NCI-H82 treated with DMSO at 0.1 percent for 48 hours (cell line): ENCODE measurements at regions not wholly inside any gene's neighbourhood (a gene's known extent, or its start where the extent isn't known, plus 50 kb on each side); places are given as distances from the start of the nearest gene placed in this dataset.
"Not testable (repeated sequence)": the region's sequence is repeated elsewhere in the genome, so short reads cannot be mapped to it uniquely, and the experiment has no call there.

Experiments used
- DNase-seq: peaks from one replicate; lab custom pipeline; 2025; ENCODE audit not compliant: unreplicated experiment; lab: John Stamatoyannopoulos, UW

GRCh38 chr12:124126950-124127655, 154.1 kb downstream of the ZNF664 start:
- no peak for DNase-seq

GRCh38 chr12:124129132-124129531, 156.1 kb downstream of the ZNF664 start:
- DNase-seq = no peak

DNA sequence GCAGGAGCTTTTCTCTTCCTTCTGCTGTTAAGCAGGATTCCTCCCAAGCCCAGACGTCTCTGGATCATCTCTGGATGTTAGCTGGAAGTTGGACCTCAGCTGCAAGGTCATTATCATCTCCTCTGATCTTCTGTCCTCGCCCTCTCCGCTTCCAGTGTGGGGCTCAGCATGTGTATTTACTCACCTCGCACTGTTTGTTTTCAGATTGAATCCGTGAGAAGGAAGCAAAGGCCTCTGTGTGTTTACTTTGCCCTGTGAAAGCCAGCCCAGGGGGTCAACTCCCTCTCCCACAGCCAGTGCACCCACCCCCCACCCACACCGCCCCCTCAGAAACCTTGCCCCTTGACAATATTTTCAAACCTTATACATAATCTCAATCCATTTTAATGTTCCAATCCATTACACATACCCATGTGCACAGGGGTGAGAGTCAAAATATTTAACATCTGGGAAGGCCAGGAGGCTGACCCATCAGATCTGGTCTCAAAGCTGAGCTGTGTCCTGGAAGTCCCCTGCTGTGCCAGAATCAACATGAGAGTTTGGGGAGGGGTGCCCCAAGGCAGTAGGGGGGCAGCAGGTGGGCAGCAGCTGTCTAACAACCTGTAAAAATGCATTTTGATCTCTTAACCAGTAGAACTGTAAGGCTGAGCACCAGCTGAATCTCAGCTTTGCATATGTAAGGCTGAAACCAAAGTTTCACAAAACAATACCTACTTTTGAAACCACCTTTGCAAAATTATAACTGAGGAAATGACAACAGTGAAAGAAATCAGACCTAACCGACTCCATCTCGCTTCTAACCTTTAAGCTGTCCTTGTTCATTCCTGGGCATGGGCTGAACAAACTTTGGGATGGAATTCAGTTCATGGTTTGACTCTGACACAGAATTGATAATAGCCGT, 157.9 kb downstream of the ZNF664 start:
- DNase-seq = no peak

- no peak for DNase-seq
Observed at GRCh38 chr12:124131659-124132058, 158.6 kb downstream of the ZNF664 start.

GRCh38 chr12:124132530-124132929, 159.5 kb downstream of the ZNF664 start:
- DNase-seq = no peak

- DNase-seq = no peak
Observed at GRCh38 chr12:124136796-124137195, 158.1 kb upstream of the RFLNA start.

- DNase-seq = no peak
Observed at GRCh38 chr12:124140944-124141486, 153.9 kb upstream of the RFLNA start.

- not testable (repeated sequence) for DNase-seq
Observed at GRCh38 chr12:124141611-124142010, 153.3 kb upstream of the RFLNA start.

DNA sequence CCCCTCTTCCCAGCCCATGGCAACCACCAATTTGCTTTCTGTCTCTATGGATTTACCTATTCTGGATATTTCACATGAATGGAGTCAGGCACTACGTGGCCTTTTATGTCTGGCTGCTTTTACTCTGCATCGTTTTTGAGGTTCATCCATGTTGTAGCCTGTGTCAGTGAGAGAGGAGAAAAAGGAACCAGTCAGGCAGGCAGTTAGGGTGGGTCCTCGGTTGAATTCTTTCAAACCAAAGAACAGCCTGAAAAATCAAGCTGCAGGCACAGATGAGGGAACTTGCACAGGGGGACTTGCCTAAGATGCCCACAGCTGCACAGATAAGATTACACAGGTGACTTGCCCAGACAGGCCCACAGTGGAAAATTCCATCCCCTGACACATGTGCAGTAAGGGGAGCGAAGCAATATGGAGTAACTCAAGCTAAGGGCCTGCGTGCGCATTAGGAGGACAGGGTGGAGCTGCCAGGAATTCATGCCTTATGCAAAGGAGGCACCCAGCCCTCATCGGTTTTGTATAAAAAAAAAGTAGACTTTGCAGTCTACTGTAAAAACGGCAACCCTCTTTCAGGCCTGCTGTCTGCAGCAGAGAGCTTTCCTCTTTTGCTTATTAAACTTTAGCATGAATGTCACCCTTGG, 152.4 kb upstream of the RFLNA start:
- DNase-seq = no peak

- no peak for DNase-seq
Observed at GRCh38 chr12:124143726-124144125, 151.2 kb upstream of the RFLNA start.

- no peak for DNase-seq
Observed at GRCh38 chr12:124144531-124145194, 150.2 kb upstream of the RFLNA start.

DNA sequence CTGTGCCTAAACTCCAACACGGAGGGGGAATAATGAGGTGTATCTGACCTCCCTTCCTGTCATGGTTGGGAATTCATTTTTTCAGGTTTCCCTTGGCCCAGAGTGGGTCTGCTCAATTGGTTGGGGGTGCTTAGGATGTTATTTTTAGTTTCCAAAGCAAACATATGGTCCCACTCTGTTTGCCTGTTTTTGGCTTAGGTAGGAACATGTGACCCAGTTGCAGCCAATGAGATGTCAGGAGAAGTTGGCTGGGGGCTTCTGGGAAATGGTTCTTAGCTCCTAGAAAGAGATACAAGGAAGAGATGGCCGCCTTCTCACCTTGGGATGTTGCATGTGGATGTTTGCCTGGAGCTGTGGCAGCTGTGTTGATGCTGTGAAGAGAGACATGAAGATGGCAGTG, 147.9 kb upstream of the RFLNA start:
- no peak for DNase-seq

DNA sequence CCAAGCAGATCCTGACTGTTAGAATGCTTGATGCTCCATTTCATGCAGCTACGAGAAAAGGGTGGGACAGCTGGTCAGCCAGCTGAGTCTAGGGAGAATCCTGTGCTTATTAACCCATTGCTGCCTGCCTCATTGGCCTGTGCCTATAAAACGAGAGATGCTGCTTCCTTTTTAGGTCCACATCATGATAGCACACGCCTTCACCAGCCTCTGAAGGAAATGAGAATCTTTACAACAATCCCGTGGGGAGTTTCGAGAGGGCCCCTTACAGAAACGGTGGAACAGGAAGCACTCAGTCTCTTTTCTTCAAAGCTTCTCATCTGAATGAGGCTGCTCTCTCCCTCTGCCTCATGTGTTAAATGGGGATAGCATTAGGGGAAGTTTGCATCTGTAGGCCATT, 147.3 kb upstream of the RFLNA start:
- DNase-seq = no peak

- DNase-seq = no peak
Observed at GRCh38 chr12:124148481-124149273, 146.2 kb upstream of the RFLNA start.

DNA sequence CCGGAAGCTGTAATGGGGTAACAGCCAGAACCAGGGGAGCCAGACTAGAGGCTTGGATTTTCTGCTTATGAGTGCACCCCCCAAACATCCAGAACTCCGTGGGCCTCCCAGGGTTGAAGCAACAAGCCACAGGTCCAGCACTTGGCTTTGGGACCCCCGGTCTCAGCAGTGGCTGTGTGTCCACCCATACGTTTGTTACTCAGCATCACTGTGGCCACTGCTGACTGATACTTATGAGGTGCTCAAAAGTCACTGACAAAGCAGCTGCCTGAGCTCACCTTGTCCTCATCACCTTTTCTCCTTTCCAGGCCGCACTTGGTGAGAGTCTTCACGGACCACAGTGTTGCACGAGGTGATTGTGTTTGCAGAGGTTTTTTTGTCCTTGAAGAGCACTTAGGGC, 145.6 kb upstream of the RFLNA start:
- no peak for DNase-seq

GRCh38 chr12:124150168-124150567, 144.7 kb upstream of the RFLNA start:
- DNase-seq = peak; percentile 76

- DNase-seq = no peak
Observed at GRCh38 chr12:124151583-124151982, 143.3 kb upstream of the RFLNA start.

DNA sequence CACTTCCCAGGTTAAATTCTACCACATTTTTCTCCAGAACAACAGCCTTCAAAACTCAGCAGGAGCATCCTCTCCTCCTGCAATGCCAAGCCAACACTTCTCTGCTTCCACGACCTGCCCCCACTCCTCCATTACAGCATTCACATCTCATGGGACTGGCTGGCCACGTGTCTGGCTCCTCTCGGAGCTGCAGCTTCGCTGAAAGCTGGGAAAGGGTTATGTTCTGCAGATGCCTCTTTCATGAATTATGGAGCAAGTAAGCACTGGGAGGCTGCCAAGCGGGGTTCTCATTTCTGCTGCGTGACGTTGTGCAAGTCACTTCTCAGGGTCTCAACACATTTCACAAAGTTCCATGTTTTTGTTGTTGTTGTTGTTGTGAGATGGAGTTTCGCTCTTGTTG, 142.2 kb upstream of the RFLNA start:
- DNase-seq = no peak

- no peak for DNase-seq
Observed at GRCh38 chr12:124153392-124153791, 141.5 kb upstream of the RFLNA start.

DNA sequence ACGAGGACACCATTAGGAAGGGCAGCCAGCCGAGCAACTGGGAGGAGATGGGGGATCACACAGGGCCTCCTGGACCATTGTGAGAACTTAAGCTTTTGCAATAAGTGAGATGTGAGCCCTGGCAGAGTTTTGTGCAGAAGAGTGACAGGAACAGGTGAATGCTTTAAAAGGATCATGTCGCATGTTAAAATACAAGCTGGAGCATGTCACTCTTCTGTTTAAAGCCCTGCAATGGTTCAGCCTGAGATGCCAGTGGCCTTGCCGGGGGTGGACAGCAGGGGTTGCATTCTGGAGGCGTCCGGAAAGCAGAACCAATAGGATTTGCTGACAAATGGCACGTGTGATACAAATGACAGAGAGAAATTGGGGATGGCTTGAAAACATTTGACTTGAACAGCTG, 137.5 kb upstream of the RFLNA start:
- DNase-seq = no peak
